Kidney tubule cell (primary cell): ENCODE measurements at regions not wholly inside any gene's neighbourhood (a gene's known extent, or its start where the extent isn't known, plus 50 kb on each side); places are given as distances from the start of the nearest gene placed in this dataset.

Source experiments
- DNase-seq: peaks from one replicate; pipeline ENCODE4 v3.0.0-alpha.2; 2018; ENCODE audit warnings: low spot score

GRCh38 chr2:136182315-136182714, 64.4 kb upstream of the CXCR4 start:
- no peak for DNase-seq

DNA sequence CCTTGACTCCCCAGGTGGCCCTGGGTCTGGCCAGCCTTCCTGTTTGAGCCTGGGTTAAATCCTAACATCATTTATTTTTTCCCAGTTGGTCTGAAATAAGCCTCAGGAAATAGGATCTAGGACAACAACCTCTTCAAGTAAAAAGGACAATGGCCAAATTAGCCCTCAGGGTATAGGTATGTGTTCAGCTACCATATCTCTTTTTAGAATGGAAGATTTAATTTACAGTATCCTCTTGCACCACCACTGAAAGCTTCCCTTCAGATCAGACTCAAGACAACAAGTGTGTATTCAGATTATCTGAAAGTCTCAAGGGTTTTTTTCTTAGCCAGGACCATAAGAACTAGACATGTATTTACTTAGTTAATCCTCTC, 61.6 kb upstream of the CXCR4 start:
- DNase-seq, result no peak

DNA sequence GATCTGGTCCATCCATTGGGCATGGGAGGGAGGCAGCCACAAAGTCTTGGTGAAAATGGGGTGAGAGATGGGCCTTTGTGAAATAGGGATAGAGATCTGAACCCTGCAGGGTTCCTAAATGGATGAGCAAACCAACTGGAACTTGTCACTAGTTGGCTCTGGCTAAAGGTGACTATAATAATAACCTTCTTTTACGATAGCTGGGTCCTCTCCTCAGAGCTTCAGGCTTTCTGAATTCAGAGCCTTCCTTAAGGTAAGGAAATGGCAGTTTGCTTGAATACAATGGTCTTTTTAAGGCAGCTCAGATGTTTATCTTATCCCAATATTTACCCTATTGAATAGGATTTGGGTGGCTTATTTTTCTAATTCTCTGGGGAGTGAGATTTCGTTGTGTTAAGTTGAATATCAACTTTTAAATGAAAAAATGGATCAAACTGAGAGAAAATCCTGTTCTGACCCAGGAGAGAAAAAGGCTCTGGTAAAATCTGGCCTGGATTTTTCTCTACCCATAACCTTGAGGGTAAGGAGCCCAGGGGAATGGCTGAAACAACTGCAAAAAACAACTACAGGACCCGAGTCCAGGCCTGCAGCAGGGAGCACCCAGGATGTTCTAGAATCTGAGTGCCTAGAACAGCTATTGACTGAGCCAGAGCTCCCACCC, 61.1 kb upstream of the CXCR4 start:
- DNase-seq, result no peak

GRCh38 chr2:136175868-136176267, 57.9 kb upstream of the CXCR4 start:
- no peak for DNase-seq

DNA sequence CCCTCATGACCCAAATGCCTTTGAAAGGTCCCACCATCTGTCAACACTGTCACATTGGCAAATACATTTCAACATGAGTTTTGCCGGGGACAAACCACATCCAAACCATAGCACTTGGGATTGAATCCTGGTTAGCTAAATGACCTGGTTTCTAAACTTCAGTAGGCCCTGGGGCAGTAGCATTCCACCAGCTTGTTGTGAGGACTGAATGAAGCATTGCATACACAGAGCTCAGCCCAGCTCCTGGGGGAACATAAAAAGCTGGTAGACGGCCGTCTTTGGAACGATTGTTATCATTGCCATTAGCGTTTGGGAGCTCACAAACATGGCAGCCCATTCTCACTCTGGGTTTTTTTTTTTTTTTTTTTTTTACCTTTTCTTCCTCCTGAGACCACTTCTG, 57.5 kb upstream of the CXCR4 start:
- DNase-seq, result no peak

DNA sequence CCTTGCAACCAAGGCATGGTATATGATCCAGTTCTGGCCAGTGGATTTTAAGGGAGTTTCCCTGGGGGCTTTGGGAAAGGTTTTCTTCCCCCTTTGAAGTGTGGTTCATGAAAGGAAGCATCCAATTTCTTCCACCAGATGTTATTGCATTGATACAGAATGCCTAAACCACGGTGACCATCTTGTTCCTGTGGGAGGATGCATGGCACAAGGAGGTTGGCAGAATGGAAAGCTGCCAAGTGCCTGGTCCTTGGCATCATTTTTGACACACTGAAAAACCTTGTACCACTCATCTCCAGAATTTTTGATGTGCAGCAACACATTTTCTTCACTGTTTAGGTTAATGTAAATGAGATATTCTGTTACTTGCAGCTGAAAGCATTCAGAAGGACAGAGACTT, 55.2 kb upstream of the CXCR4 start:
- DNase-seq, result no peak

DNA sequence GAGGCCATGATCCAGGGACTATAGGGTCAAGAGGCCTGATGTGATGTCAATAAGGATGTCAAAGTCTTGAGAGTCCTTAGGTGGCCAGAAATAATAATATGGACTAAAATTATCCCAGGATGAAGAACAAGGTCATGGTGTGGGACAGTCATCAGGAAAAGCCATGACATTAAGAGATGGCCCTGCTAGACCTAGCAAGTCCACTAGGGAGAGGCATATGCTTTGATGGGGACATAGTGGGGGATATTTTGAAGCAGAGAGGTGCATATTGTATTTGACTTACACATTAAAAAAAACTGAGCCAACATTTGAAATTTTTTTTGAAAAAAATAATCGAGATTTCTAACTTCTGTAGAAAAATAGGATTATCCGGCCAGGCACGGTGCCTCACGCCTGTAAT, 53.3 kb upstream of the CXCR4 start:
- no peak for DNase-seq

DNA sequence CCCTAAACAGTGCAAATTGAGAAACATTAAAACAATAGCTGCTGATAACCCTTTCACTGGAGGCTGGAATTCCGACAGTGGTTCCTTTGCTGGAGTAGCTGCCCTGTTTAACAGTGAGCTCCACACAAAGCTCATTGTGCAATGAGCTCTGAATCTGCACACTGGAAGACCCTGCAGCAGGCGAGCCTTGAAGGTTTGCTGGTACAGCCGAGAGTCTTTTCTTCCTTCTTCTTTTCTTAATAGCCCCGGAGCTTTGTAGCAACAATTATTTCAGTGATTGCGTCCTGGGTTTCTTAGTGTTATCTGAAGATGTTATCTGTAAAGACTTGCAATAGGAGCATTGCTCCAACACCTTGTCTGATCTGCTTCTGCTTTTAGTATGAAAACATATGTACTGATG, 50.8 kb upstream of the CXCR4 start:
- no peak for DNase-seq

GRCh38 chr2:136167721-136168475, 49.9 kb upstream of the CXCR4 start:
- DNase-seq, result no peak
